Gastroesophageal sphincter (tissue), 3 donors: ENCODE measurements at regions not wholly inside any gene's neighbourhood (a gene's known extent, or its start where the extent isn't known, plus 50 kb on each side); places are given as distances from the start of the nearest gene placed in this dataset.

Experiments used
- CTCF ChIP-seq, 4 experiments: fragments of 200-600 bp in 2 of 4; fragments of 450-650 bp in 2 of 4; sonication (generic) in 1 of 4; IDR thresholded peaks; one replicate each; pipeline ENCODE4 v1.5.1; 2017 to 2019; ENCODE audit warnings: antibody characterized with exemption in 4 of 4, mild to moderate bottlenecking in 2 of 4, moderate library complexity in 2 of 4
- EP300 ChIP-seq: sonication (generic); formaldehyde crosslinking; IDR thresholded peaks from one replicate; pipeline ENCODE4 v1.6.1; 2017; ENCODE audit warnings: antibody characterized with exemption, mild to moderate bottlenecking
- POLR2A ChIP-seq, 2 donors: fragments of 450-650 bp; IDR thresholded peaks; one replicate each; pipeline ENCODE4 v1.6.1; 2017; ENCODE audit warnings: antibody characterized with exemption in 2 of 2, mild to moderate bottlenecking in 2 of 2, moderate library complexity in 1 of 2
- POLR2AphosphoS5 ChIP-seq: sonication (generic); formaldehyde crosslinking; IDR thresholded peaks from one replicate; pipeline ENCODE4 v1.6.1; 2017; ENCODE audit warnings: antibody characterized with exemption

- no peak for TF ChIP-seq CTCF (IDR thresholded peaks at IDR 0.05)
- no peak for TF ChIP-seq POLR2A (IDR thresholded peaks at IDR 0.05)
- TF ChIP-seq EP300: no peak
- TF ChIP-seq POLR2AphosphoS5: no peak
Measured at GRCh38 chr7:27305854-27306253, 63.3 kb downstream of the EVX1 start.
